ENCODE measurements at regions not wholly inside any gene's neighbourhood (a gene's known extent, or its start where the extent isn't known, plus 50 kb on each side); places are given as distances from the start of the nearest gene placed in this dataset.

GRCh38 chr14:58716706-58717105 is 78.9 kb downstream of the DACT1 start:
- FAIRE-seq (no peak), DNase-seq (ENCODE audit: low read depth, low spot score) (no peak)
- Histone ChIP-seq H3K27me3 (ENCODE audit: control insufficient read depth in 2 of 2, insufficient read depth in 2 of 2, low read length in 2 of 2) (peaks cover 0 to 2% of the 10 kb centered on the region in 2 experiments), H2AFZ (ENCODE audit: low read depth, low read length) (no peak overlapping the region), H3K9ac (replicated peaks; ENCODE audit: extremely low read depth, insufficient read depth, low read length) (no peak overlapping the region), H4K20me1 (replicated peaks; ENCODE audit: control insufficient read depth, extremely low read depth, insufficient read depth, low read length) (no peaks in the 10 kb centered on the region), H3K9me1 (replicated peaks; ENCODE audit: control insufficient read depth, extremely low read depth, insufficient read depth, low read length) (no peaks in the 10 kb centered on the region), H3K4me3 (replicated peaks in 1 of 3; ENCODE audit: insufficient read depth in 1 of 3, low read depth in 1 of 3, low read length in 3 of 3) (no peak overlapping the region), H3K4me2 (ENCODE audit: insufficient read depth, low read length) (no peak overlapping the region), H3K4me1 (ENCODE audit: control insufficient read depth, extremely low read depth, insufficient read depth, low read length) (no peaks in the 10 kb centered on the region), H3K27ac (ENCODE audit: insufficient read depth, low read depth, low read length) (no peak overlapping the region), H3K9me3 (replicated peaks; ENCODE audit: control insufficient read depth, insufficient read depth, low read length) (no peaks in the 10 kb centered on the region), H3K79me2 (ENCODE audit: control insufficient read depth, insufficient read depth, low read length) (no peaks in the 10 kb centered on the region), H3K36me3 (ENCODE audit: control insufficient read depth in 2 of 2, extremely low read depth in 1 of 2, insufficient read depth in 2 of 2, low read length in 2 of 2) (no peaks in the 10 kb centered on the region)
- CTCF ChIA-PET, result interaction anchor here (1.1 kb wide), 2 partner anchors 14 to 215 kb away, joined by 3 read pairs; no protein-coding TSS in a partner anchor
- dilution Hi-C loops (cut with MboI; ENCODE audit: extremely low pct_ligation_motif_present, low sequenced_read_pairs) (no loop called here), intact Hi-C loops (cut with micrococcal nuclease) (no loop called here)
- BruUV-seq (replicated peaks), result no TSS peak
- TF ChIP-seq MAX (IDR thresholded peaks at IDR 0.05; ENCODE audit: insufficient read depth, insufficient read length), result no peak
- no peak for TF ChIP-seq CTCF (IDR thresholded peaks at IDR 0.05; ENCODE audit: extremely low read depth in 1 of 2, insufficient read depth in 1 of 2, low read depth in 1 of 2, low read length in 2 of 2)
- no peak for TF ChIP-seq POLR2AphosphoS5 (IDR thresholded peaks at IDR 0.05; ENCODE audit: insufficient read depth, low read depth, low read length)
- TF ChIP-seq FOS (IDR thresholded peaks at IDR 0.05; ENCODE audit: borderline replicate concordance, insufficient read depth, low read length), result no peak
- POLR2A ChIA-PET, result no interaction called here

- Histone ChIP-seq H3K9ac (replicated peaks; ENCODE audit: extremely low read depth, insufficient read depth, low read length) (no peak overlapping the region), H3K27ac (ENCODE audit: insufficient read depth, low read depth, low read length) (no peak overlapping the region), H3K4me1 (ENCODE audit: control insufficient read depth, extremely low read depth, insufficient read depth, low read length) (peaks cover under 1% of the 10 kb centered on the region), H3K79me2 (ENCODE audit: control insufficient read depth, insufficient read depth, low read length) (no peaks in the 10 kb centered on the region), H3K27me3 (ENCODE audit: control insufficient read depth in 2 of 2, insufficient read depth in 2 of 2, low read length in 2 of 2) (peaks cover 0 to 2% of the 10 kb centered on the region in 2 experiments), H3K4me3 (replicated peaks in 1 of 3; ENCODE audit: insufficient read depth in 1 of 3, low read depth in 1 of 3, low read length in 3 of 3) (no peak overlapping the region), H4K20me1 (replicated peaks; ENCODE audit: control insufficient read depth, extremely low read depth, insufficient read depth, low read length) (no peaks in the 10 kb centered on the region), H3K9me1 (replicated peaks; ENCODE audit: control insufficient read depth, extremely low read depth, insufficient read depth, low read length) (no peaks in the 10 kb centered on the region), H2AFZ (ENCODE audit: low read depth, low read length) (no peak overlapping the region), H3K9me3 (replicated peaks; ENCODE audit: control insufficient read depth, insufficient read depth, low read length) (no peaks in the 10 kb centered on the region), H3K4me2 (ENCODE audit: insufficient read depth, low read length) (no peak overlapping the region), H3K36me3 (ENCODE audit: control insufficient read depth in 2 of 2, extremely low read depth in 1 of 2, insufficient read depth in 2 of 2, low read length in 2 of 2) (no peaks in the 10 kb centered on the region)
- FAIRE-seq (no peak), DNase-seq (ENCODE audit: low read depth, low spot score) (no peak)
- intact Hi-C loops (cut with micrococcal nuclease), result no loop called here
- dilution Hi-C loops (cut with MboI; ENCODE audit: extremely low pct_ligation_motif_present, low sequenced_read_pairs), result no loop called here
- no peak for TF ChIP-seq FOS (IDR thresholded peaks at IDR 0.05; ENCODE audit: borderline replicate concordance, insufficient read depth, low read length)
- no peak for TF ChIP-seq MYC (IDR thresholded peaks at IDR 0.05; ENCODE audit: low read depth, low read length)
- TF ChIP-seq MAX (IDR thresholded peaks at IDR 0.05; ENCODE audit: insufficient read depth, insufficient read length), result no peak
- TF ChIP-seq JUN (IDR thresholded peaks at IDR 0.05; ENCODE audit: borderline replicate concordance, insufficient read depth, insufficient read length, low read depth), result no peak
- TF ChIP-seq CTCF (IDR thresholded peaks at IDR 0.05; ENCODE audit: extremely low read depth in 1 of 2, insufficient read depth in 1 of 2, low read depth in 1 of 2, low read length in 2 of 2), result no peak
- no peak for TF ChIP-seq POLR2A (IDR thresholded peaks at IDR 0.05; ENCODE audit: low read depth, low read length)
- no peak for TF ChIP-seq GATA2 (IDR thresholded peaks at IDR 0.05; ENCODE audit: insufficient read depth, insufficient read length, low read depth, low read length)
- no peak for TF ChIP-seq EZH2 (IDR thresholded peaks at IDR 0.05; ENCODE audit: borderline replicate concordance, low read depth, low read length, severe bottlenecking)
- ChIA-PET CTCF (interaction anchor here (1.1 kb wide), 2 partner anchors 14 to 216 kb away, joined by 3 read pairs; no protein-coding TSS in a partner anchor), POLR2A (no interaction called here)
- no TSS peak for BruUV-seq (replicated peaks)
Observed at GRCh38 chr14:58717211-58717610, 79.4 kb downstream of the DACT1 start.
